Esophagus muscularis mucosa (tissue), 4 donors: ENCODE measurements at regions not wholly inside any gene's neighbourhood (a gene's known extent, or its start where the extent isn't known, plus 50 kb on each side); places are given as distances from the start of the nearest gene placed in this dataset.

Experiments used
- CTCF ChIP-seq, 3 experiments: fragments of 200-600 bp in 2 of 3; fragments of 450-650 bp in 1 of 3; sonication (generic) in 2 of 3; IDR thresholded peaks; one replicate each; pipeline ENCODE4 v1.5.1; 2017 to 2019; ENCODE audit warnings: antibody characterized with exemption in 3 of 3, mild to moderate bottlenecking in 2 of 3, moderate library complexity in 1 of 3
- EP300 ChIP-seq: sonication (generic); formaldehyde crosslinking; IDR thresholded peaks from one replicate; pipeline ENCODE4 v1.6.1; 2017; ENCODE audit warnings: antibody characterized with exemption
- POLR2A ChIP-seq: fragments of 450-650 bp; IDR thresholded peaks from one replicate; pipeline ENCODE4 v1.6.1; 2017; ENCODE audit warnings: antibody characterized with exemption, moderate library complexity, mild to moderate bottlenecking, low read depth
- POLR2AphosphoS5 ChIP-seq, 2 donors: sonication (generic); formaldehyde crosslinking; IDR thresholded peaks; one replicate each; pipeline ENCODE4 v1.6.1; 2017; ENCODE audit warnings: antibody characterized with exemption in 2 of 2

GRCh38 chr16:86911437-86911958 lies 333.1 kb downstream of the FOXL1 start:
- TF ChIP-seq POLR2A (no peak), CTCF (IDR thresholded peaks at IDR 0.05) (no peak), POLR2AphosphoS5 (IDR thresholded peaks at IDR 0.05) (no peak), EP300 (no peak)
